RWPE1 (cell line): ENCODE measurements at regions not wholly inside any gene's neighbourhood (a gene's known extent, or its start where the extent isn't known, plus 50 kb on each side); places are given as distances from the start of the nearest gene placed in this dataset.

ENCODE experiments used
- CTCF ChIA-PET: fragments of 350-600 bp; sonication (Branson Sonifier 250); formaldehyde crosslinking; extraction: SDS; loops from one replicate; lab custom pipeline; 2021; lab: Yijun Ruan, JAX
- POLR2A ChIA-PET: fragments of 400-600 bp; formaldehyde crosslinking; extraction: SDS; loops from one replicate; lab custom pipeline; 2020; ENCODE audit warnings: antibody characterized with exemption; ENCODE audit not compliant: low non-redundant PET; lab: Yijun Ruan, JAX
- DNase-seq: peaks from one replicate; pipeline ENCODE4 v3.0.0; 2012; ENCODE audit warnings: low spot score
- H3K27ac ChIP-seq: fragments of 450-650 bp; 2 replicates; pipeline ENCODE4 v1.5.1; 2017
- CTCF ChIP-seq: fragments of 450-650 bp; conservative IDR thresholded peaks from 2 replicates; pipeline ENCODE4 v1.5.1; 2017; ENCODE audit warnings: low read depth, mild to moderate bottlenecking

GRCh38 chr16:64309398-64310110 lies 812.3 kb downstream of the CDH11 start:
- POLR2A ChIA-PET = no interaction called here

GRCh38 chr16:64308721-64309120 lies 813.1 kb downstream of the CDH11 start:
- ChIA-PET POLR2A (no interaction called here), CTCF (no interaction called here)
- DNase-seq = no peak
- no peak for TF ChIP-seq CTCF
- H3K27ac ChIP-seq = no peak overlapping the region

More at GRCh38 chr16:64309398-64310110, 812.3 kb downstream of the CDH11 start:
- H3K27ac ChIP-seq = no peak overlapping the region
- TF ChIP-seq CTCF = no peak
- no peak for DNase-seq
- CTCF ChIA-PET = no interaction called here

GRCh38 chr16:64307431-64307830 lies 814.4 kb downstream of the CDH11 start:
- H3K27ac ChIP-seq = no peak overlapping the region
- DNase-seq = no peak
- TF ChIP-seq CTCF = no peak
- CTCF ChIA-PET = no interaction called here
- POLR2A ChIA-PET = no interaction called here

GRCh38 chr16:64305663-64306062 lies 816.2 kb downstream of the CDH11 start:
- no peak overlapping the region for H3K27ac ChIP-seq
- ChIA-PET CTCF (no interaction called here), POLR2A (no interaction called here)
- DNase-seq = no peak
- no peak for TF ChIP-seq CTCF

GRCh38 chr16:64304951-64305350 lies 816.9 kb downstream of the CDH11 start:
- ChIA-PET CTCF (no interaction called here), POLR2A (no interaction called here)
- TF ChIP-seq CTCF = no peak
- no peak for DNase-seq
- no peak overlapping the region for H3K27ac ChIP-seq

- H3K27ac ChIP-seq = no peak overlapping the region
- POLR2A ChIA-PET = no interaction called here
- CTCF ChIA-PET = no interaction called here
- no peak for TF ChIP-seq CTCF
- DNase-seq = no peak
Measured at GRCh38 chr16:64304396-64304795, 817.5 kb downstream of the CDH11 start.
